Mononuclear cell (primary cell): ENCODE measurements at regions not wholly inside any gene's neighbourhood (a gene's known extent, or its start where the extent isn't known, plus 50 kb on each side); places are given as distances from the start of the nearest gene placed in this dataset.
"Not testable (repeated sequence)": the region's sequence is repeated elsewhere in the genome, so short reads cannot be mapped to it uniquely, and the experiment has no call there.

Experiments
- H3K27me3 ChIP-seq: 2 replicates; pipeline ENCODE4 v1.6.0; 2011; ENCODE audit warnings: low read length, control low read depth; ENCODE audit not compliant: insufficient read depth
- H3K4me1 ChIP-seq: 2 replicates; pipeline ENCODE4 v1.5.1; 2011; ENCODE audit warnings: mild to moderate bottlenecking, low read length, control low read depth; ENCODE audit not compliant: insufficient read depth
- H3K4me3 ChIP-seq: 2 replicates; pipeline ENCODE4 v1.5.1; 2011; ENCODE audit warnings: mild to moderate bottlenecking, low read length, moderate library complexity
- H3K9me3 ChIP-seq: 2 replicates; pipeline ENCODE4 v1.5.1; 2011; ENCODE audit warnings: low read depth, mild to moderate bottlenecking, control low read depth, low read length

DNA sequence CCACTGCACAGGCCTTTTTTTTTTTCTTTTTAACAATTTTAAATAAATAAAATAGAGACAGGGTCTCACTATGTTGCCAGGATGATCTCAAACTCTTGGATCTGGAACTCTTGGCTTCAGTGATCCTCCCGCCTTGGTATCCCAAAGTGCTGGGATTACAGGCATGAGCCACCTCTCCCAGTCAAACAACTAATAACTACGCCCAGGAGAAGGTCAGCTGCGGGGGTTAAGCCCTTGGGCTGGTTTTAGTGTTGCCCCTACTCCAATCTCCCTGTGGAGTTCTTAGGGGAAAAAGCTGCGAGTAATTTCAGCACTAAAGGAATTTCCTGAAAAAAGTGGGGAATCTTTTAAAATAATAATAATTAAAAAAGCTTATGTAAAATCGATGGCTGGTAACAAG is 96.4 kb upstream of the XPO1 start:
- no peak overlapping the region for H3K4me3 ChIP-seq
- no peaks in the 10 kb centered on the region for H3K4me1 ChIP-seq
- no peaks in the 10 kb centered on the region for H3K27me3 ChIP-seq
- no peaks in the 10 kb centered on the region for H3K9me3 ChIP-seq

DNA sequence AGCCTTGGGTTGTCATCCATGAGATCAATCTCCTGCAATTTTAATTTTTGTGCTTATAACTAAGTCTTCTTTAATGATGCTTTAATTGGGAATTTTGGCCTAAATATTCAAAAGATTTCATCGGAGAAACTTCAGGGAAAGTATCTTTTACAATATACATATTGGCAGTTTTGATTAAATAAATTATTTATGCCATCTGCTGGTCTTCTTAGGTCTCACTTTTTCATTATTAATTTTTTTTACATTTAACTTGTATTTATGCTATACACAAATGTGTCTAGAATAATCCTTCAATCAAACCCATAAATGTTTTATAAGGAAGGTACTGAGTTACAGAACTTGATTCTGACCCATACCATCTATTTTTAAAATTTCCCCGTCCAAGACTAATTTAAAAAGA is 95.1 kb upstream of the XPO1 start:
- H3K9me3 ChIP-seq, result no peaks in the 10 kb centered on the region
- H3K4me1 ChIP-seq, result no peaks in the 10 kb centered on the region
- H3K4me3 ChIP-seq, result no peak overlapping the region
- H3K27me3 ChIP-seq, result no peaks in the 10 kb centered on the region

DNA sequence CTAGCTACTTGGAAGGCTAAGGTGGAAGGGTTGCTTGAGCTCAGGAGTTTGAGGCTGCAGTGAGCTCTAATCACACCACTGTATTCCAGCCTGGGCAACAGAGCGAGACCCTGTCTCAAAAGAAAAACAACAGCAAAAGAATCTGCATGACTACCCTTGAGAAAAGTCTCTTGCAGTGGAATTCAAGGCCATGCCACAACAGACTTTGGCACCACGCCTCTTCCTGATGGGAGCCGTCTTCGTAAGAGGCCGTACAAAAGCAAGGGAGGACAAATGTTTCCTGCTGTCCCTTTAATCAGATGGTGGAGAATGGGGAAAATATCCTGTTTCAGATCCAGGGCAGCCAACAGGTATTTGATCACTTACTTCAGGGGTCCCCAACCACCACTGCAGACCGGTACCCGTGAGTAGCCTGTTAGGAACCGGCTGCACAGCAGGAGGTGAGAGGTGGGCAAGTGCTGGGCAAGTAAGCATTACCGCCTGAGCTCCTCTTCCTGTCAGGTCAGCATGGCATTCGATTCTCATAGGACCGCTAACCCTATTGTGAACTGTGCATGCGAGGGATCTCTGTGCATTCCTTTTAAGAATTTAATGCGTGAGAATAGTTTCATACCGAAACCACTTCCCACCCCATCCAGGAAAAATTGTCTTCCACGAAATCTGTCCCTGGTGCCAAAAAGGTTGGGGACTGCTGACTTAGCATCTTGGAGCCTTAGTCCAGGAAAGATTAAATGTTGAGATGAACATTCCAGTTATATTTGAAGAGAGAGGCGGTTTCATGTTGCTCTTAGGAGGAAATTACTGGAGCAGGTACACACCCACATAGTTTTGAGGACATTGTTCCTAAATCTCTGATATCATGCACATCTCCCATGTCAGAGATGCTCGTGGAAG is 94.4 kb upstream of the XPO1 start:
- Histone ChIP-seq H3K9me3 (no peaks in the 10 kb centered on the region), H3K27me3 (no peaks in the 10 kb centered on the region), H3K4me1 (no peaks in the 10 kb centered on the region), H3K4me3 (no peak overlapping the region)

DNA sequence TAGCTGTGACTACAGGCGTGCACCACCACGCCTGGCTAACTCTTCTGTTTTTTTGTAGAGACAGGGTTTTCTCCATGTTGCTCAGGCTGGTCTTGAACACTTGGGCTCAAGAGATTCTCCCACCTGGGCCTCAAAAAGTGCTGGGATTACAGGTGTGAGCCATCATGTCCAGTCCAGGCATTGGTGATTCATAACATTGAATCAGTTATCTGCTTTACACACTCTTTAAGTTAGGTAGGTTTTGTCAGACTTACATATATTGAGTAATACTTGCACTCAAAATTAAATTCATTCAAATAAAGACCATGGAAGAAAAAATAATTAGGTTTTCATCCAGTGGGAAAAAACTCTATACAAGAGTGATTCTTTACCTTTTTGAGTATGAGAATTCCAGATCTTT is 93.2 kb upstream of the XPO1 start:
- H3K9me3 ChIP-seq, result no peaks in the 10 kb centered on the region
- no peaks in the 10 kb centered on the region for H3K4me1 ChIP-seq
- H3K27me3 ChIP-seq, result no peaks in the 10 kb centered on the region
- no peak overlapping the region for H3K4me3 ChIP-seq

DNA sequence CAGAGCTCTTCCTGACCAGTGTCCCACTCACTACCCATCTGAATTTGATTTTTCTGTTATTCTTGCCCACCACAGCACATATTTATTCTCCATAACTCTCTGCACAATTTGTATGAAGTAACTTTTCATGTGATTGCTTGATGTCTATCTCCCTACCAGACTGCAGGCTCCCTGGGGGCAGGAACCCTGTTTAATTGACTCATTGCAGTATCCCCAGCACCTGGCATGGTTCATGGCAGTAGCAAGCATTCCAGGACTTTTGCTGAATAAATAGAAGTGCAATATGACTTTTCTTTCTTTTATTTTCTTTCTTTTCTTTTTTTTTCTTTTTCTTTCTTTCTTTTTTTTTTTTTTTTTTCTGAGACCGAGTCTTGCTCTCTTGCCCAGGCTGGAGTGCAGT is 88.7 kb upstream of the XPO1 start:
- Histone ChIP-seq H3K9me3 (no peaks in the 10 kb centered on the region), H3K27me3 (no peaks in the 10 kb centered on the region), H3K4me3 (no peak overlapping the region), H3K4me1 (no peaks in the 10 kb centered on the region)

DNA sequence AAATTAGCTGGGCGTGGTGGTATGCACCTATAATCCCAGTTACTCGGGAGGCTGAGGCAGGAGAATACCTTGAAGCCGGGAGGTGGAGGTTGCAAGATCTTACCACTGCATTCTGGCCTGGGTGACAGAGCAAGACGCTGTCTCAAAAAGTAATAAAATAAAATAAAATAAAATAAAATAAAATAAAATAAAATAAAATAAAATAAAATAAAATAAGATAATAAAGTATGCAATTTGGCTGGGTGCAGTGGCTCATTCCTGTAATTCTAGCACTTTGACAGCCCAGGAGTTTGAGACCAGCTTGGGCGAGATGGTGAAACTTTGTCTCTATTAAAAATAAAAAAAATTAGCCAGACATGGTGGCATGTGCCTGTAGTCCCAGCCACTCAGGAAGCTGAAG is 85.6 kb upstream of the XPO1 start:
- Histone ChIP-seq H3K9me3 (no peaks in the 10 kb centered on the region), H3K27me3 (no peaks in the 10 kb centered on the region), H3K4me3 (no peak overlapping the region), H3K4me1 (no peaks in the 10 kb centered on the region)

DNA sequence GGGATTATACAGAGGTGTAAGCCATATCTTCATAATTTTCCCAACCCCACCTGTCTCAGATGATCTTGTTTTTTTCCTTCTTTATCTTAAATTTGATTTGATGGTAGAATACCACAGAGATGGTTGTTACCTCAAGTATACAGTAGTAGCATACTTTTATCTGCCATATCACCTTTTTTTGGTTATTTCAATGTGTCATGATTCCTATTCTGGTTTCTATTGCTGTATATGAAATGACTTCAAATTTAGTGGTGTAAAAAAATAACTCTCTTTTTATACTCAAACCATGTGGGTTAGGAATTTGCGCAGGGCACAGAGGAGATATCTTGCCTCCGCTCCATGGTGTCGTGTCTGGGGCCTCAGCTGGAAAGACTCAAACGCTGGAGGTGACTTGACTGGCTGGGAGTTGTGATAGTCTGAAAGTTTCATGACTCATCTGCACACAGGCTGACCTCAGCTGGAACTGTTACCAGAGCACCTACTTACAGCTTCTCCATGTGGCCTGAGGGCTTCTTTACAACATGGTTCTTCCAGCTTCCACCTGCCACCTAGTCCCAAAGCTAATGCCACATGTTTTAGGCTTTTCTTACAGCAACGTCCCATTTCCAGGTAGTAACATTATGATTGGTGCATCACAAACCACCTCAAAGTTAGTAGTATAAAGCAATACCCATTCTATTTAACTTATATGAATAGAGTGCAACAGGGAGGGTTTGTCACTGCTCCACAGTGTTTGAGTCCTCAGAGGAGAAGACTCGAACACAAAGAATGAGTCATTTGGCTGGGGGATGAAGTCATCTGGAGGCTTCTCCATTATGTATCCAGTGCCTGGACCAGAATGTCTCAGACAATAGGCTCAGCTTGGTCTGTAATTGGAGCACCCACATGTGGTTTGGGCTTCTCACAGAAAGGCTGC is 82.3 kb upstream of the XPO1 start:
- no peaks in the 10 kb centered on the region for H3K4me1 ChIP-seq
- H3K27me3 ChIP-seq, result no peaks in the 10 kb centered on the region
- H3K4me3 ChIP-seq, result no peak overlapping the region
- H3K9me3 ChIP-seq, result no peaks in the 10 kb centered on the region

DNA sequence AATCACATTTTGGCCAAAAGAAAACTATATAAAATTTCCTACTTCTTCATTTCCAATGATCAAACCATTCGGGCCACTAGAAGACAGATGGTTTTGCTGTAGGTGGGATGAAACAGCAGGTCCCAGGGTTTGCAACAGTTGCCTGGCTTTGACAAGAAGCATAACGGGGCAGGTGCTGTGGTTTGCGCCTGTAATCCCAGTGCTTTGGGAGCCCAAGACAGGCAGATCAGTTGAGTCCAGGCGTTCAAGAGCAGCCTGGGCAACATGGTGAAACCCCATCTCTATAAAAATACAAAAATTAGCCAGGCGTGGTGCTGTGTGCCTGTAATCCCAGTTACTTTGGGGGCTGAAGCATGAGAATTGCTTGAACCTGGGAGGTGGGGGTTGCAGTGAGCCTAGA is 81.4 kb upstream of the XPO1 start:
- no peaks in the 10 kb centered on the region for H3K27me3 ChIP-seq
- H3K4me3 ChIP-seq, result no peak overlapping the region
- H3K9me3 ChIP-seq, result no peaks in the 10 kb centered on the region
- no peaks in the 10 kb centered on the region for H3K4me1 ChIP-seq

DNA sequence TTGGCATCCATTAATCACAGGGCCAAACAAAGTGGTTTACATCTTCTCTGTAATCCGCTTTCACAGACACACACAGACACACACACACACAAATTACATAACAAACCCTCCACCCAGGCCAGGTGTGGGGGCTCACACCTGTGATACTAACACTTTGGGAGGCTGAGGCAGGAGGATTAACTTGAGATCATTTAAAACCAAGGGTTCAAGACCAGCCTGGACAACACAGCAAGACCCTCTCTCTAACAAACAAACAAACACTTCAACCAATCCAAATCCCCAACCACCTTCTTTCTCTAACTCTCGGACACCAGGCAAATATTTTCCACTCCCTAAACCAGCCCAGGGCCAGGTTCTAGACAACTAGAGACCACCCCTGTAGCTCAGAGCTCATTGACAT is 79.5 kb upstream of the XPO1 start:
- Histone ChIP-seq H3K4me1 (no peaks in the 10 kb centered on the region), H3K27me3 (no peaks in the 10 kb centered on the region), H3K9me3 (no peaks in the 10 kb centered on the region), H3K4me3 (no peak overlapping the region)

DNA sequence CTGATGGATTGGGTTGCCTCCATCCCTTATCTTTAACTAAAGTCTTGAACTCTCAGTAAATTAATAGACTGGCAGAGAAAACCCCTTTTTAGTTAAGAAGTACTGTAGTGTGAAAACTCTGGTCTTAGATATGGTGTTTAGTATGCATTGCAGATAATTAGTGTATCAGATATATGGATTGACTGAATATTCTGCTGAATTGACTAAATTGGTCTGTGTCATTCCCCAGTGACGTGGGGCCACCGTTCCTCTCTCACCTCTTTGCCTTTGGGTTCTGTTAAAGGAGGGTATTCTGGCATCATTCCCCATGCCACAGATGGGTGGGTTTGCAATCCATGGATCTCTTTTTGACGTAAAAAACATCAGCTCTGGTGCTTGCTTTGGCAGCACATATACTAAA is 67.1 kb upstream of the XPO1 start:
- Histone ChIP-seq H3K4me1 (no peaks in the 10 kb centered on the region), H3K27me3 (no peaks in the 10 kb centered on the region), H3K4me3 (no peak overlapping the region), H3K9me3 (no peaks in the 10 kb centered on the region)

DNA sequence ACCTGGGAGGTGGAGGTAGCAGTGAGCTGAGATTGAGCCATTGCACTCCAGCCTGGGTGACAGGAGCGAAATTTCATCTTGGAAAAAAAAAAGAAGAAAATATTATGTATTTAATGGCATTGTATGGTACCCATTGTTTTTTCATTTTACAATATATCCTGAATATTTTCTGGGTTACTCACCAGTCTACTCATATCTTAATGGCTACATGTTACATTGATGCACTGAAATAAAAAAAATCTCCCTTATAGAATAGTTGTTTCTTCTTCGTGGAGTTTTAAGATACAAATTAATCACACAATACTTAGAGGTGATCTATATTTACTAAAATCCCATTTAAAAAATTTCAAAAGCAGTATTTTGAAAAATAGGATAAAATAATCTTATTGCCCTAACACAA is 66.3 kb upstream of the XPO1 start:
- Histone ChIP-seq H3K9me3 (no peaks in the 10 kb centered on the region), H3K4me3 (no peak overlapping the region), H3K27me3 (no peaks in the 10 kb centered on the region), H3K4me1 (no peaks in the 10 kb centered on the region)

DNA sequence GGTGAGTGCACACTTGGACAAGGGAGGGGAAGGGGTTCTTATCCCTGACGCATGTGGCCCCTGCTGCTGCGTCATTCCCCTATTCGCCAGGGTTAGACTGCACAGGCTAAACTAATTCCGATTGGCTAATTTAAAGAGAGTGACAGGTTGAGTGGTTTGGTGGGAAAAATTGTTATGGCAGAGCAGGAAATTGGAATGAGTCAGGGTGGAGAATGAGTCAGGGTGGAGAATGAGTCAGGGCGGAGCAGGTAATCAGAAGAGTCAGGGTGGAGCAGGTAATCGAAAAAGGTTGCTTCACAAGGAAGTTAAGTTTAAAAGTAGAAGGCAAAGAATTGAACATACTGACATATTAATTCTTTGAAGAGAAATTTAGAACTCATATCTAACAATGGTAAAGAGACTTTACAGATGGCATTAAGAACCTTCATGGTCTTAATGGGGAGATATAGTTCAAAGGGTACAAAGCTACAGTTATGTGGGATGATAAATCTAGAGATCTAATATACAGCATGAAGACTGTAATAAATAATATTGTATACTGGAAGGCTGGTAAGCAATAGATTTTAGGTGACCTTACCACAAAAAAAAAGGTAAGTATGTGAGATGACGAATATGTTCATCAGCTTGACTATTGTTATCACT is 60.5 kb upstream of the XPO1 start:
- not testable (repeated sequence) for H3K4me1 ChIP-seq, H3K9me3 ChIP-seq, H3K4me3 ChIP-seq, H3K27me3 ChIP-seq

DNA sequence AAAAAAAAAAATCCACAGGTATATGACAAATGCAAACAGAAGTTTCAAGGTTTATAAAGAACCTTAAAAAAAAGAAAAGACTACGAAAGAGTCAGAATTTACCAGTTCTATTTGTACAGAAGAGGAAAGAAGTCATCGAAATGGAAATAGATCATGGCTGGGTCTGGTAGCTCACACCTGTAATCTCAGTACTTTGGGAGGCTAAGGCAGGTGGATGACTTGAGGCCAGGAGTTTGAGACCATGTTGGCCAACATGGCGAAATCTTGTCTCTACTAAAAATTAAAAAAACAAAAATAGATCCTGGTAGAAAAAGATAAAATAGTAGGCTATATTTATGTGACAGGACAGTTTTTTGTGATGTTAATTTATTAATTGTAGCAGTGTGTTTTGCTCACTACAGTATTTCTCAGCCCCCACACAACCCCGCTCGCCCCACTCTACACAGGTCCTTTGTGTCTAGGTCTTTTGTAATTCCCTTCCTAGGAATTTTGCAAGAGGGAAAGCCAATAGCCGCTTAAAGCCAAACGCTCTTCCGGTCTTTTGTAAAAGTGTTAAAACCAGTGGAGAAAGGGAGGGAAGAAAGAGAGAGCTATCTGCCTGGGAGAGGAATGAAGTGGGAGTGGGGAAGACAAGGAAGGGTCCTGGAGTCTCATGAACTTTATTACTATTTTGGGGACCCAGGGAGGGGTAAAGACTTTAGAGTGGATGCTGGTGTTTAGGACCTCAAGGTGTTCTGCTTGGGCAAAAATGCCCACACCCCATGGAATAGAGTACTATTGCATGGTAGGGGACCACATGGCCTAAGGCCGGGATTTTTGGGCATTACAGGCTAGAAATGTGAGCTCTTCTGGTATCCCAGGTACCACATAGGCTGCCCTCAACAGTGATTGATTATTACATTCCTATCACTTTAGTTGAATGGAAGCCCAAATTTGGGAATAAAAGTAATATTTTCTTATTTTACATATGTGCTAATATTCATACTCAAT is 59.4 kb upstream of the XPO1 start:
- Histone ChIP-seq H3K4me3 (no peak overlapping the region), H3K4me1 (no peaks in the 10 kb centered on the region), H3K9me3 (no peaks in the 10 kb centered on the region), H3K27me3 (no peaks in the 10 kb centered on the region)

DNA sequence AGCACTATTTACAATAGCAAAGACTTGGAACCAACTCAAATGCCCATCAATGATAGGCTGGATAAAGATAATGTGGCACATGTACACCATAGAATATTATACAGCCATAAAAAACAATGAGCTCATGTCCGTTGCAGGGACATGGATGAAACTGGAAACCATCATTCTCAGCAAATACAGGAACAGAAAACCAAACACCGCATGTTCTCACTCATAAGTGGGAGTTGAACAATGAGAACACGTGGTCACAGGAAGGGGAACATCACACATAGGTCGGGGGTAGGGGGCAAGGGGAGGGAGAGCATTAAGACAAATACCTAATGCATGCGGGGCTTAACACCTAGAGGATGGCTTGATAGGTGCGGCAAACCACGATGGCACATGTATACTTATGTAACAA is 56.0 kb upstream of the XPO1 start:
- H3K4me3 ChIP-seq, H3K4me1 ChIP-seq, H3K9me3 ChIP-seq, H3K27me3 ChIP-seq: not testable (repeated sequence)
